Adrenal gland (tissue), 9 donors: ENCODE measurements at regions not wholly inside any gene's neighbourhood (a gene's known extent, or its start where the extent isn't known, plus 50 kb on each side); places are given as distances from the start of the nearest gene placed in this dataset.

Experiments
- DNase-seq, 7 donors: peaks; one replicate each; pipeline ENCODE4 v3.0.0-alpha.2; 2019 to 2020
- H3K27ac ChIP-seq, 5 donors: fragments of 200-600 bp; sonication (generic) in 4 of 5; 1 replicate in 3 of 5; 2 replicates in 2 of 5; pipeline versions ENCODE4 v1.5.1 to v1.8.0; 2016 to 2020; ENCODE audit warnings: mild to moderate bottlenecking in 1 of 5
- H3K27me3 ChIP-seq: fragments of 200-600 bp; 2 replicates; pipeline ENCODE4 v1.8.0; 2021
- H3K36me3 ChIP-seq, 2 donors: fragments of 200-600 bp; replicated peaks in 1 of 2; 1 replicate in 1 of 2; 2 replicates in 1 of 2; pipeline versions ENCODE4 v1.5.1 to v1.8.0; 2018 to 2022
- H3K4me1 ChIP-seq, 2 donors: fragments of 200-600 bp; replicated peaks in 1 of 2; 1 replicate in 1 of 2; 2 replicates in 1 of 2; pipeline versions ENCODE4 v1.5.1 to v1.8.0; 2018 to 2021
- H3K4me3 ChIP-seq, 4 donors: fragments of 200-600 bp; sonication (generic) in 3 of 4; one replicate each; pipeline ENCODE4 v1.5.1; 2016 to 2018
- H3K9me3 ChIP-seq, 3 donors: fragments of 200-600 bp; sonication (generic) in 1 of 3; replicated peaks in 1 of 3; 1 replicate in 2 of 3; 2 replicates in 1 of 3; pipeline versions ENCODE4 v1.5.1 to v1.8.0; 2016 to 2021
- POLR2A ChIP-seq, 2 donors: fragments of 450-650 bp; IDR thresholded peaks; one replicate each; pipeline ENCODE4 v1.6.1; 2017; ENCODE audit warnings: antibody characterized with exemption in 2 of 2, mild to moderate bottlenecking in 2 of 2, moderate library complexity in 1 of 2
- WGBS, 4 donors: extraction: QIAGEN DNeasy Blood & Tissue Kit in 2 of 4; methylation state at CpG; one replicate each; pipeline versions ENCODE4 v1.1.5 to v1.1.7; 2013 to 2017; 5-methylcytosine and 5-hydroxymethylcytosine counted together
- intact Hi-C, 2 donors: fragments of 100-400 bp; cut with DNase I; formaldehyde crosslinking; loops; one replicate each; pipeline versions ENCODE4 v1.14.1 to v1.15.0; 2022 to 2023
- TF ChIP-seq, protein P1 (sequence below), 6 experiments: fragments of 450-650 bp in 4 of 6; fragments of 200-600 bp in 2 of 6; sonication (generic) in 1 of 6; IDR thresholded peaks; 1 replicate in 5 of 6; 2 replicates in 1 of 6; pipeline versions ENCODE4 v1.5.1 to v1.8.0; 2016 to 2021; ENCODE audit warnings: antibody characterized with exemption in 6 of 6, mild to moderate bottlenecking in 2 of 6, moderate library complexity in 1 of 6
- donor health status: healthy with polysubstance abuse.
- donor health status: Bipolar disorder and iron deficiency.
- donor health status: DM: yes; HTN: yes; CAD: no.
- donor health status: DM: no; HTN: no; CAD: no.
- donor health status: DM: no; HTN: no; CAD: no.

DNA sequence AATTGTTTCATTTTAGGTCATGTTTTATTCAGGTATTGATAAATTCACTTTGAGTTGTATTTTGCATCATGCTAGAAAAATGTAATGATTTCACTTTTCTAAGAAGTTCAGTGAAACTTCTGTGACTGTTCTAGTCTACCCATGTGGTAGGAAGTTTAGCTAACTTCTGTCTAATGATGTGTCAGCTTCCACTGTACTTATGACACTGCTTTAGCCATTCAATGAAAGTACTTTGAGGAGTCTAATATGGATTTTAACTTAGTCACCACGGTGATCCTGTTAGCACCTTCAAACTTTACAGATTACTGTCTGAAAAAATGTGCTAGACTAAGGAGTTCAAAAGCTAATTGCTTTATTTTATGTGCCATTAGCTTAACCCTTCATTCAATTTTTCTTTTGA, 1510.5 kb upstream of the CDH9 start:
- 45 to 68% (median 55%) methylated on average over 1 of the region's 1 CpG for WGBS, 4 donors
- no peak overlapping the region for H3K4me3 ChIP-seq
- H3K27ac ChIP-seq, result no peak overlapping the region
- no peak for DNase-seq
- H3K36me3 ChIP-seq, result no peaks in the 10 kb centered on the region
- intact Hi-C loops, result no loop called here
- TF ChIP-seq, protein P1, sequence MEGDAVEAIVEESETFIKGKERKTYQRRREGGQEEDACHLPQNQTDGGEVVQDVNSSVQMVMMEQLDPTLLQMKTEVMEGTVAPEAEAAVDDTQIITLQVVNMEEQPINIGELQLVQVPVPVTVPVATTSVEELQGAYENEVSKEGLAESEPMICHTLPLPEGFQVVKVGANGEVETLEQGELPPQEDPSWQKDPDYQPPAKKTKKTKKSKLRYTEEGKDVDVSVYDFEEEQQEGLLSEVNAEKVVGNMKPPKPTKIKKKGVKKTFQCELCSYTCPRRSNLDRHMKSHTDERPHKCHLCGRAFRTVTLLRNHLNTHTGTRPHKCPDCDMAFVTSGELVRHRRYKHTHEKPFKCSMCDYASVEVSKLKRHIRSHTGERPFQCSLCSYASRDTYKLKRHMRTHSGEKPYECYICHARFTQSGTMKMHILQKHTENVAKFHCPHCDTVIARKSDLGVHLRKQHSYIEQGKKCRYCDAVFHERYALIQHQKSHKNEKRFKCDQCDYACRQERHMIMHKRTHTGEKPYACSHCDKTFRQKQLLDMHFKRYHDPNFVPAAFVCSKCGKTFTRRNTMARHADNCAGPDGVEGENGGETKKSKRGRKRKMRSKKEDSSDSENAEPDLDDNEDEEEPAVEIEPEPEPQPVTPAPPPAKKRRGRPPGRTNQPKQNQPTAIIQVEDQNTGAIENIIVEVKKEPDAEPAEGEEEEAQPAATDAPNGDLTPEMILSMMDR (IDR thresholded peaks at IDR 0.05), result no peak
- no peak for TF ChIP-seq POLR2A (IDR thresholded peaks at IDR 0.05)
- H3K27me3 ChIP-seq, result no peaks in the 10 kb centered on the region
- H3K4me1 ChIP-seq, result no peaks in the 10 kb centered on the region
- H3K9me3 ChIP-seq, result no peaks in the 10 kb centered on the region

- Histone ChIP-seq H3K4me1 (no peaks in the 10 kb centered on the region), H3K27ac (no peak overlapping the region), H3K9me3 (no peaks in the 10 kb centered on the region), H3K4me3 (no peak overlapping the region), H3K36me3 (no peaks in the 10 kb centered on the region), H3K27me3 (no peaks in the 10 kb centered on the region)
- TF ChIP-seq, protein P1 (IDR thresholded peaks at IDR 0.05), result no peak
- TF ChIP-seq POLR2A (IDR thresholded peaks at IDR 0.05), result no peak
- intact Hi-C loops, result no loop called here
- no peak for DNase-seq
Observed at GRCh38 chr5:28544501-28544900, 1506.1 kb upstream of the CDH9 start.

GRCh38 chr5:28543473-28544098, 1505.2 kb upstream of the CDH9 start:
- H3K27me3 ChIP-seq, result no peaks in the 10 kb centered on the region
- H3K36me3 ChIP-seq, result no peaks in the 10 kb centered on the region
- no peak overlapping the region for H3K27ac ChIP-seq
- intact Hi-C loops, result no loop called here
- no peaks in the 10 kb centered on the region for H3K9me3 ChIP-seq
- no peak overlapping the region for H3K4me3 ChIP-seq
- TF ChIP-seq, protein P1 (IDR thresholded peaks at IDR 0.05), result no peak
- no peaks in the 10 kb centered on the region for H3K4me1 ChIP-seq
- no peak for DNase-seq

GRCh38 chr5:28542987-28543386, 1504.6 kb upstream of the CDH9 start:
- DNase-seq, result no peak
- Histone ChIP-seq H3K4me1 (no peaks in the 10 kb centered on the region), H3K4me3 (no peak overlapping the region), H3K36me3 (no peaks in the 10 kb centered on the region), H3K27me3 (no peaks in the 10 kb centered on the region), H3K9me3 (no peaks in the 10 kb centered on the region), H3K27ac (no peak overlapping the region)
- WGBS, 4 donors, result 50 to 56% (median 54%) methylated on average over 3 of the region's 3 CpGs
- TF ChIP-seq POLR2A (IDR thresholded peaks at IDR 0.05), result no peak
- TF ChIP-seq, protein P1 (IDR thresholded peaks at IDR 0.05), result no peak
- intact Hi-C loops, result no loop called here
